SK-N-SH treated with all-trans-retinoic acid at 6 μM for 48 hours (cell line): ENCODE measurements at regions not wholly inside any gene's neighbourhood (a gene's known extent, or its start where the extent isn't known, plus 50 kb on each side); places are given as distances from the start of the nearest gene placed in this dataset.

ENCODE experiments used
- ATAC-seq: fragments of 200-7000 bp; cut with Tn5 transposase; 3 replicates; pipeline ENCODE4 v1.9.1; 2020; ENCODE audit warnings: mild to moderate bottlenecking, moderate library complexity
- ARNTL ChIP-seq: fragments of 450-650 bp; formaldehyde crosslinking; IDR thresholded peaks from 2 replicates; pipeline ENCODE4 v1.5.0; 2020; ENCODE audit warnings: low read depth, mild to moderate bottlenecking, moderate library complexity, borderline replicate concordance
- BACH2 ChIP-seq: fragments of 250-450 bp; sonication (Bioruptor Pico); IDR thresholded peaks from 2 replicates; pipeline ENCODE4 v1.9.0; 2021; ENCODE audit warnings: mild to moderate bottlenecking, borderline replicate concordance
- CREB5 ChIP-seq: fragments of 250-450 bp; sonication (Bioruptor Pico); IDR thresholded peaks from 2 replicates; pipeline ENCODE4 v1.5.1; 2020; ENCODE audit warnings: low read depth, mild to moderate bottlenecking, moderate library complexity
- CSDC2 ChIP-seq: fragments of 250-450 bp; sonication (Bioruptor Pico); IDR thresholded peaks from 2 replicates; pipeline ENCODE4 v1.5.0; 2020; ENCODE audit warnings: mild to moderate bottlenecking, moderate library complexity
- ESRRG ChIP-seq: fragments of 250-450 bp; sonication (Bioruptor Pico); IDR thresholded peaks from 2 replicates; pipeline ENCODE4 v1.6.1; 2021; ENCODE audit warnings: mild to moderate bottlenecking
- GLIS3 ChIP-seq: fragments of 250-450 bp; sonication (Bioruptor Pico); IDR thresholded peaks from 2 replicates; pipeline ENCODE4 v1.5.0; 2020; ENCODE audit warnings: mild to moderate bottlenecking, moderate library complexity
- ISL1 ChIP-seq: fragments of 250-450 bp; sonication (Bioruptor Pico); IDR thresholded peaks from 2 replicates; pipeline ENCODE4 v2.1.2; 2022; ENCODE audit warnings: mild to moderate bottlenecking, moderate library complexity
- OSR1 ChIP-seq: fragments of 250-450 bp; sonication (Bioruptor Pico); IDR thresholded peaks from 2 replicates; pipeline ENCODE4 v1.8.0; 2022; ENCODE audit warnings: moderate library complexity, mild to moderate bottlenecking, inconsistent platforms
- POU6F1 ChIP-seq: fragments of 250-450 bp; sonication (Bioruptor Pico); IDR thresholded peaks from 2 replicates; pipeline ENCODE4 v1.8.0; 2021; ENCODE audit warnings: low read depth, mild to moderate bottlenecking, moderate library complexity, borderline replicate concordance
- PPARA ChIP-seq: fragments of 250-450 bp; sonication (Bioruptor Pico); IDR thresholded peaks from 2 replicates; pipeline ENCODE4 v1.5.0; 2020; ENCODE audit warnings: mild to moderate bottlenecking, borderline replicate concordance
- RARB ChIP-seq: fragments of 250-450 bp; sonication (Bioruptor Pico); IDR thresholded peaks from 2 replicates; pipeline ENCODE4 v1.8.0; 2021; ENCODE audit warnings: mild to moderate bottlenecking, moderate library complexity
- SNAI2 ChIP-seq: fragments of 250-450 bp; sonication (Bioruptor Pico); IDR thresholded peaks from 2 replicates; pipeline ENCODE4 v1.5.0; 2020; ENCODE audit warnings: mild to moderate bottlenecking, moderate library complexity
- TOX ChIP-seq: fragments of 250-450 bp; sonication (Bioruptor Pico); IDR thresholded peaks from 2 replicates; pipeline ENCODE4 v1.8.0; 2021; ENCODE audit warnings: mild to moderate bottlenecking, moderate library complexity, borderline replicate concordance
- TSHZ2 ChIP-seq: fragments of 250-450 bp; sonication (Bioruptor Pico); IDR thresholded peaks from 2 replicates; pipeline ENCODE4 v1.5.0; 2020; ENCODE audit warnings: mild to moderate bottlenecking, moderate library complexity
- ZC3H10 ChIP-seq: fragments of 250-450 bp; sonication (Bioruptor Pico); IDR thresholded peaks from 2 replicates; pipeline ENCODE4 v1.5.1; 2021; ENCODE audit warnings: mild to moderate bottlenecking, moderate library complexity
- ZFP30 ChIP-seq: fragments of 450-650 bp; formaldehyde crosslinking; IDR thresholded peaks from 2 replicates; pipeline ENCODE4 v1.5.0; 2022; ENCODE audit warnings: mild to moderate bottlenecking, moderate library complexity
- ZNF565 ChIP-seq: fragments of 450-650 bp; formaldehyde crosslinking; conservative IDR thresholded peaks from 2 replicates; pipeline ENCODE4 v1.5.0; 2020; ENCODE audit warnings: low read depth, mild to moderate bottlenecking, moderate library complexity
- ZNF8 ChIP-seq: fragments of 450-650 bp; formaldehyde crosslinking; IDR thresholded peaks from 2 replicates; pipeline ENCODE4 v1.5.0; 2020; ENCODE audit warnings: mild to moderate bottlenecking, moderate library complexity
- TF ChIP-seq, protein P1 (sequence below): fragments of 250-450 bp; sonication (Bioruptor Pico); IDR thresholded peaks from 2 replicates; pipeline ENCODE4 v1.5.1; 2021; ENCODE audit warnings: mild to moderate bottlenecking, moderate library complexity
- TF ChIP-seq, protein P2 (sequence below): fragments of 250-450 bp; sonication (Bioruptor Pico); IDR thresholded peaks from 2 replicates; pipeline ENCODE4 v1.8.0; 2020; ENCODE audit warnings: mild to moderate bottlenecking, moderate library complexity, borderline replicate concordance

- ATAC-seq: no peak
- no peak for TF ChIP-seq ESRRG (CRISPR knock-in tag)
- TF ChIP-seq, protein P1, sequence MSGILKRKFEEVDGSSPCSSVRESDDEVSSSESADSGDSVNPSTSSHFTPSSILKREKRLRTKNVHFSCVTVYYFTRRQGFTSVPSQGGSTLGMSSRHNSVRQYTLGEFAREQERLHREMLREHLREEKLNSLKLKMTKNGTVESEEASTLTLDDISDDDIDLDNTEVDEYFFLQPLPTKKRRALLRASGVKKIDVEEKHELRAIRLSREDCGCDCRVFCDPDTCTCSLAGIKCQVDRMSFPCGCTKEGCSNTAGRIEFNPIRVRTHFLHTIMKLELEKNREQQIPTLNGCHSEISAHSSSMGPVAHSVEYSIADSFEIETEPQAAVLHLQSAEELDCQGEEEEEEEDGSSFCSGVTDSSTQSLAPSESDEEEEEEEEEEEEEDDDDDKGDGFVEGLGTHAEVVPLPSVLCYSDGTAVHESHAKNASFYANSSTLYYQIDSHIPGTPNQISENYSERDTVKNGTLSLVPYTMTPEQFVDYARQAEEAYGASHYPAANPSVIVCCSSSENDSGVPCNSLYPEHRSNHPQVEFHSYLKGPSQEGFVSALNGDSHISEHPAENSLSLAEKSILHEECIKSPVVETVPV (CRISPR knock-in tag): no peak
These were observed 72.0 kb upstream of the TOX3 start for GRCh38 chr16:52618753-52619497.

- no peak for ATAC-seq
- TF ChIP-seq CSDC2 (CRISPR knock-in tag) (no peak), OSR1 (CRISPR knock-in tag) (no peak), TOX (no peak), ISL1 (CRISPR knock-in tag) (no peak), BACH2 (CRISPR knock-in tag) (no peak), ZFP30 (CRISPR knock-in tag) (no peak), PPARA (CRISPR knock-in tag) (no peak)
- TF ChIP-seq, protein P2, sequence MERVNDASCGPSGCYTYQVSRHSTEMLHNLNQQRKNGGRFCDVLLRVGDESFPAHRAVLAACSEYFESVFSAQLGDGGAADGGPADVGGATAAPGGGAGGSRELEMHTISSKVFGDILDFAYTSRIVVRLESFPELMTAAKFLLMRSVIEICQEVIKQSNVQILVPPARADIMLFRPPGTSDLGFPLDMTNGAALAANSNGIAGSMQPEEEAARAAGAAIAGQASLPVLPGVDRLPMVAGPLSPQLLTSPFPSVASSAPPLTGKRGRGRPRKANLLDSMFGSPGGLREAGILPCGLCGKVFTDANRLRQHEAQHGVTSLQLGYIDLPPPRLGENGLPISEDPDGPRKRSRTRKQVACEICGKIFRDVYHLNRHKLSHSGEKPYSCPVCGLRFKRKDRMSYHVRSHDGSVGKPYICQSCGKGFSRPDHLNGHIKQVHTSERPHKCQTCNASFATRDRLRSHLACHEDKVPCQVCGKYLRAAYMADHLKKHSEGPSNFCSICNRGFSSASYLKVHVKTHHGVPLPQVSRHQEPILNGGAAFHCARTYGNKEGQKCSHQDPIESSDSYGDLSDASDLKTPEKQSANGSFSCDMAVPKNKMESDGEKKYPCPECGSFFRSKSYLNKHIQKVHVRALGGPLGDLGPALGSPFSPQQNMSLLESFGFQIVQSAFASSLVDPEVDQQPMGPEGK (CRISPR knock-in tag): no peak
- TF ChIP-seq, all 23 proteins: peak for 0
These were observed 70.6 kb upstream of the TOX3 start for GRCh38 chr16:52617591-52617990.

DNA sequence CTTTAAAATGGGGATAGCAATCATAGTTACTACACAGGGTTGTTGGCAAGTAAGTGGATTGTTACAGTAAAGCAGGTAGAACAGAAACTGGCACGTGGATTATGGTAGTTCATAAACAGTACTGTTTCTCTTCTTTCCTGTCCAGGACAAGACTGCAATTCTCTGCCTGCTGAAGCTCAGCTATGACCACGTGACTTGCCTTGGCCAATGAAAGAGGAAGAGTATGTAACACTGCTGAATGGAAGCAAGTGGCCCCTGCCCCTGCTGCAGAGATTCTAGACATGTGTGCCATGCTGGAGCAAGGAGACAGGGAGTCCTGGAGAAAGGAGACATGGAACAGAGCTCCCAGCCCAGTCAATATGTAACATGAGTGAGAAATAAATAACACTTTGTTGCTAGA is 66.6 kb upstream of the TOX3 start:
- no peak for ATAC-seq
- TF ChIP-seq PPARA (CRISPR knock-in tag) (no peak), RARB (CRISPR knock-in tag) (no peak), ZNF565 (no peak), SNAI2 (CRISPR knock-in tag) (no peak), ARNTL (CRISPR knock-in tag) (no peak), ZC3H10 (no peak), TOX (no peak), POU6F1 (CRISPR knock-in tag) (no peak), OSR1 (CRISPR knock-in tag) (no peak), GLIS3 (CRISPR knock-in tag) (no peak), CREB5 (CRISPR knock-in tag) (no peak), CSDC2 (CRISPR knock-in tag) (no peak)

DNA sequence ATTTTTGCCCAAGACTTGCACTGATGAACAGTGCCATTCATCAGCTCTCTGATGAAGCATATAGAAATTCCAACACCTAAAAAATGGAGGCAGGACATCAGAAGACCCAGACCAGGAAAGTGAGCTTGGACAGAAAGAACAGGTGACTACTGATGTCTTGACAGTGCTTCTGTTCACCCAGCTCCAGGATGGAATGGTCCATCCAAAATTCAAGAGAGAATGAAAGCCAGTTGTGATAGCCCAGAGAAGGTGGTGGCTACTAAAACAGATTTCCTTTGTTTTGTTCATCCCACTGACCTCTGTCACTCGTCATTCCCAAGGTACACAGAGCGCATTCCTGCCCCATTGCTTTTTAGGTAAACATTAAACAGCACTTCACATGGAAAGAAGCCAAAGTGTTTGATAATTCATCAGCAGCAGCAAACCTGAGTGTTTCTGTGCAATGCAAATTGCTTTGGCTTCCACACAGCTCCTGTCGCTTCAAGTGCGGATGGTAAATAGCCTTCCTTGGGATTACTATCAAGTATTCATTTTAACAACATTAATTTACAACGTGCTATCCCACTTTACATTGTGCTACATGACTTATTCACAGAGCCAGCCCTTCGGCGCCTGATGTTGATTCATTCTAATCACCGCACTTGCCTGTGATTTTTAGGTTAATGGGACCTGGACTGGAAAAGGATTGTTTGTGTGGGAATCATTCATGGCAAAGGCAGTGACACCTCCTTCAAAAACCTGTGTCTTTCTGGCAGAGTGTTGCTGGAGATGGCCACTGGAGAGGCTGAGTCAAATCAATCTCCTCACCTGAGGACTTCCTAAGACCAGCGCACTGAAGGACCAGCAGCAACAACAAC is 65.1 kb upstream of the TOX3 start:
- ATAC-seq: no peak
- TF ChIP-seq, protein P2 (CRISPR knock-in tag): no peak
- TF ChIP-seq TSHZ2 (CRISPR knock-in tag) (no peak), ZNF8 (CRISPR knock-in tag) (no peak), BACH2 (CRISPR knock-in tag) (no peak)
- TF ChIP-seq, protein P1 (CRISPR knock-in tag): no peak
